ENCODE measurements at regions not wholly inside any gene's neighbourhood (a gene's known extent, or its start where the extent isn't known, plus 50 kb on each side); places are given as distances from the start of the nearest gene placed in this dataset.

GRCh38 chr1:168823988-168824387 lies 95.0 kb upstream of the DPT start:
- TF ChIP-seq CTCF (IDR thresholded peaks at IDR 0.05) (no peak), POLR2AphosphoS5 (IDR thresholded peaks at IDR 0.05) (no peak)

Data from upper lobe of left lung (tissue), 4 donors.